Gastroesophageal sphincter (tissue), 4 donors: ENCODE measurements at regions not wholly inside any gene's neighbourhood (a gene's known extent, or its start where the extent isn't known, plus 50 kb on each side); places are given as distances from the start of the nearest gene placed in this dataset.

Experiments used
- ATAC-seq: fragments of 150-250 bp; one replicate; pipeline ENCODE4 v1.9.1; 2016; ENCODE audit warnings: mild to moderate bottlenecking, moderate library complexity
- H3K27ac ChIP-seq, 4 donors: fragments of 200-600 bp; sonication (generic) in 3 of 4; 1 replicate in 3 of 4; 2 replicates in 1 of 4; pipeline ENCODE4 v1.5.1; 2016 to 2019
- H3K27me3 ChIP-seq: fragments of 200-600 bp; sonication (generic); one replicate; pipeline ENCODE4 v1.5.1; 2019
- H3K36me3 ChIP-seq, 2 donors: fragments of 200-600 bp; sonication (generic); one replicate each; pipeline ENCODE4 v1.5.1; 2019; ENCODE audit warnings: control low read depth in 1 of 2
- H3K4me1 ChIP-seq, 3 donors: fragments of 200-600 bp; sonication (generic); 1 replicate in 2 of 3; 2 replicates in 1 of 3; pipeline ENCODE4 v1.5.1; 2016 to 2019; ENCODE audit warnings: control low read depth in 2 of 3
- H3K4me3 ChIP-seq, 2 donors: fragments of 200-600 bp; sonication (generic); one replicate each; pipeline ENCODE4 v1.5.1; 2019; ENCODE audit warnings: mild to moderate bottlenecking in 1 of 2, moderate library complexity in 1 of 2
- H3K9me3 ChIP-seq, 3 donors: fragments of 200-600 bp; sonication (generic); one replicate each; pipeline ENCODE4 v1.5.1; 2017 to 2019; ENCODE audit warnings: control low read depth in 2 of 3
- EP300 ChIP-seq: sonication (generic); formaldehyde crosslinking; IDR thresholded peaks from one replicate; pipeline ENCODE4 v1.6.1; 2017; ENCODE audit warnings: antibody characterized with exemption, mild to moderate bottlenecking
- POLR2A ChIP-seq, 2 donors: fragments of 450-650 bp; IDR thresholded peaks; one replicate each; pipeline ENCODE4 v1.6.1; 2017; ENCODE audit warnings: antibody characterized with exemption in 2 of 2, mild to moderate bottlenecking in 2 of 2, moderate library complexity in 1 of 2
- POLR2AphosphoS5 ChIP-seq: sonication (generic); formaldehyde crosslinking; IDR thresholded peaks from one replicate; pipeline ENCODE4 v1.6.1; 2017; ENCODE audit warnings: antibody characterized with exemption
- WGBS, 2 donors: methylation state at CpG; one replicate each; pipeline ENCODE4 v1.1.5; 2018; ENCODE audit warnings: low coverage in 1 of 2; 5-methylcytosine and 5-hydroxymethylcytosine counted together
- TF ChIP-seq, protein P1 (sequence below), 4 experiments: fragments of 200-600 bp in 2 of 4; fragments of 450-650 bp in 2 of 4; sonication (generic) in 1 of 4; IDR thresholded peaks; one replicate each; pipeline ENCODE4 v1.5.1; 2017 to 2019; ENCODE audit warnings: antibody characterized with exemption in 4 of 4, mild to moderate bottlenecking in 2 of 4, moderate library complexity in 2 of 4

- 55 to 56% methylated on average over 7 of the region's 7 CpGs for WGBS, 2 donors
- H3K4me3 ChIP-seq = no peak overlapping the region
Observed at GRCh38 chr12:126910570-126910969, 1356.4 kb upstream of the TMEM132C start.

GRCh38 chr12:126912111-126912510 lies 1354.9 kb upstream of the TMEM132C start:
- no peak for ATAC-seq

More at GRCh38 chr12:126910570-126910969, 1356.4 kb upstream of the TMEM132C start:
- H3K9me3 ChIP-seq = no peaks in the 10 kb centered on the region
- H3K27ac ChIP-seq = no peak overlapping the region
- H3K4me1 ChIP-seq = no peaks in the 10 kb centered on the region
- peaks cover 10% of the 10 kb centered on the region for H3K27me3 ChIP-seq
- H3K36me3 ChIP-seq = no peaks in the 10 kb centered on the region
- no peak for ATAC-seq
- TF ChIP-seq POLR2A (IDR thresholded peaks at IDR 0.05) (no peak), EP300 (no peak), POLR2AphosphoS5 (no peak)
- TF ChIP-seq, protein P1, sequence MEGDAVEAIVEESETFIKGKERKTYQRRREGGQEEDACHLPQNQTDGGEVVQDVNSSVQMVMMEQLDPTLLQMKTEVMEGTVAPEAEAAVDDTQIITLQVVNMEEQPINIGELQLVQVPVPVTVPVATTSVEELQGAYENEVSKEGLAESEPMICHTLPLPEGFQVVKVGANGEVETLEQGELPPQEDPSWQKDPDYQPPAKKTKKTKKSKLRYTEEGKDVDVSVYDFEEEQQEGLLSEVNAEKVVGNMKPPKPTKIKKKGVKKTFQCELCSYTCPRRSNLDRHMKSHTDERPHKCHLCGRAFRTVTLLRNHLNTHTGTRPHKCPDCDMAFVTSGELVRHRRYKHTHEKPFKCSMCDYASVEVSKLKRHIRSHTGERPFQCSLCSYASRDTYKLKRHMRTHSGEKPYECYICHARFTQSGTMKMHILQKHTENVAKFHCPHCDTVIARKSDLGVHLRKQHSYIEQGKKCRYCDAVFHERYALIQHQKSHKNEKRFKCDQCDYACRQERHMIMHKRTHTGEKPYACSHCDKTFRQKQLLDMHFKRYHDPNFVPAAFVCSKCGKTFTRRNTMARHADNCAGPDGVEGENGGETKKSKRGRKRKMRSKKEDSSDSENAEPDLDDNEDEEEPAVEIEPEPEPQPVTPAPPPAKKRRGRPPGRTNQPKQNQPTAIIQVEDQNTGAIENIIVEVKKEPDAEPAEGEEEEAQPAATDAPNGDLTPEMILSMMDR (IDR thresholded peaks at IDR 0.05) = no peak

GRCh38 chr12:126914170-126914793 lies 1352.7 kb upstream of the TMEM132C start:
- Histone ChIP-seq H3K27me3 (peaks cover 10% of the 10 kb centered on the region), H3K27ac (no peak overlapping the region), H3K4me3 (no peak overlapping the region), H3K9me3 (no peaks in the 10 kb centered on the region), H3K4me1 (no peaks in the 10 kb centered on the region), H3K36me3 (no peaks in the 10 kb centered on the region)
- ATAC-seq = no peak
- 44 to 45% methylated on average over 5 of the region's 5 CpGs for WGBS, 2 donors
- TF ChIP-seq, protein P1 (IDR thresholded peaks at IDR 0.05) = no peak
- no peak for TF ChIP-seq POLR2AphosphoS5
- TF ChIP-seq EP300 = no peak
- no peak for TF ChIP-seq POLR2A (IDR thresholded peaks at IDR 0.05)

More at GRCh38 chr12:126912111-126912510, 1354.9 kb upstream of the TMEM132C start:
- H3K9me3 ChIP-seq = no peaks in the 10 kb centered on the region
- no peaks in the 10 kb centered on the region for H3K36me3 ChIP-seq
- no peak overlapping the region for H3K4me3 ChIP-seq
- H3K4me1 ChIP-seq = no peaks in the 10 kb centered on the region
- TF ChIP-seq EP300 = no peak
- no peak for TF ChIP-seq POLR2A (IDR thresholded peaks at IDR 0.05)
- TF ChIP-seq POLR2AphosphoS5 = no peak
- TF ChIP-seq, protein P1 (IDR thresholded peaks at IDR 0.05) = no peak
- WGBS, 2 donors = 72 to 73% methylated on average over 6 of the region's 6 CpGs
- H3K27me3 ChIP-seq = peaks cover 10% of the 10 kb centered on the region
- H3K27ac ChIP-seq = no peak overlapping the region

- 24 to 27% methylated on average over 5 to 6 of the region's 6 CpGs for WGBS, 2 donors
Observed at GRCh38 chr12:126915309-126915708, 1351.7 kb upstream of the TMEM132C start.

More at GRCh38 chr12:126915309-126915708, 1351.7 kb upstream of the TMEM132C start:
- TF ChIP-seq POLR2AphosphoS5 (no peak), EP300 (no peak), POLR2A (IDR thresholded peaks at IDR 0.05) (no peak)
- TF ChIP-seq, protein P1 (IDR thresholded peaks at IDR 0.05) = no peak
- H3K4me3 ChIP-seq = no peak overlapping the region
- peaks cover 10% of the 10 kb centered on the region for H3K27me3 ChIP-seq
- no peaks in the 10 kb centered on the region for H3K9me3 ChIP-seq
- no peaks in the 10 kb centered on the region for H3K36me3 ChIP-seq
- no peak for ATAC-seq
- H3K4me1 ChIP-seq = no peaks in the 10 kb centered on the region
- H3K27ac ChIP-seq = no peak overlapping the region
